Fibroblast of lung (primary cell): ENCODE measurements at regions not wholly inside any gene's neighbourhood (a gene's known extent, or its start where the extent isn't known, plus 50 kb on each side); places are given as distances from the start of the nearest gene placed in this dataset.

Source experiments
- CTCF ChIP-seq, 2 donors: IDR thresholded peaks in 1 of 2; conservative IDR thresholded peaks in 1 of 2; 1 replicate in 1 of 2; 2 replicates in 1 of 2; pipeline ENCODE4 v1.5.1; 2011 to 2012; ENCODE audit warnings: low read length in 2 of 2, control low read depth in 1 of 2, inconsistent platforms in 1 of 2, low read depth in 1 of 2, mild to moderate bottlenecking in 1 of 2
- EZH2 ChIP-seq: IDR thresholded peaks from 2 replicates; pipeline ENCODE4 v1.5.1; 2012; ENCODE audit warnings: low read length, control low read depth, mild to moderate bottlenecking; ENCODE audit errors: missing control alignments

- TF ChIP-seq CTCF (conservative IDR thresholded peaks at IDR 0.05 in 1 of 2, IDR thresholded peaks at IDR 0.05 in 1 of 2; ENCODE audit: low read depth in 1 of 2, low read length in 2 of 2): no peak
- TF ChIP-seq EZH2: no peak
These were observed 72.9 kb upstream of the SPAG17 start for GRCh38 chr1:118257946-118258345.
